K562 (cell line): ENCODE measurements at regions not wholly inside any gene's neighbourhood (a gene's known extent, or its start where the extent isn't known, plus 50 kb on each side); places are given as distances from the start of the nearest gene placed in this dataset.

Source experiments
- ATAC-seq: fragments of 200-7000 bp; cut with Tn5 transposase; 3 replicates; pipeline ENCODE4 v1.9.1; 2020; ENCODE audit warnings: moderate library complexity
- BruUV-seq: library from RNA; stranded (reverse); fragments of 400-500 nt; replicated peaks from 2 replicates; lab custom pipeline; 2021; lab: Mats Ljungman, UMichigan
- CTCF ChIA-PET: fragments of 300-600 bp; formaldehyde crosslinking; extraction: SDS; loops from one replicate; lab custom pipeline; 2021; ENCODE audit warnings: low intra/inter-chr PET ratio; lab: Yijun Ruan, JAX
- POLR2A ChIA-PET: fragments of 300-600, 350-650 bp; sonication (Branson Sonifier 250); formaldehyde crosslinking; extraction: SDS; loops from one replicate; lab custom pipeline; 2021; ENCODE audit warnings: antibody characterized with exemption, inconsistent platforms; lab: Yijun Ruan, JAX
- DNase-seq, 4 experiments: peaks; one replicate each; pipeline versions ENCODE4 v3.0.0 to v3.0.0-alpha.2; 2011 to 2018; ENCODE audit warnings: low spot score in 3 of 4, mixed read lengths in 3 of 4; ENCODE audit errors: extremely low read depth in 1 of 4
- FAIRE-seq: peaks from 2 replicates; lab custom pipeline; 2011; peaks lifted over from hg19 to GRCh38; lab: Jason Lieb, UNC
- H2AFZ ChIP-seq: 2 replicates; pipeline ENCODE4 v1.6.0; 2011; ENCODE audit warnings: low read depth, low read length, control low read depth, inconsistent platforms
- H3K27ac ChIP-seq: fragments of 200-600 bp; 3 replicates; pipeline ENCODE4 v1.8.0; 2011; ENCODE audit warnings: low read depth, mild to moderate bottlenecking, control low read depth, inconsistent platforms, low read length, moderate library complexity, mixed read lengths; ENCODE audit errors: extremely low read depth
- H3K27me3 ChIP-seq, 2 experiments: fragments of 300-600 bp in 1 of 2; 2 replicates in 1 of 2; 3 replicates in 1 of 2; pipeline versions ENCODE4 v1.6.0 to v1.8.0; 2011; ENCODE audit warnings: inconsistent platforms in 2 of 2, low read length in 2 of 2, mild to moderate bottlenecking in 1 of 2, mixed read lengths in 1 of 2, moderate library complexity in 1 of 2; ENCODE audit not compliant: control insufficient read depth in 2 of 2, insufficient read depth in 2 of 2
- H3K36me3 ChIP-seq: fragments of 300-600 bp; 3 replicates; pipeline ENCODE4 v1.8.0; 2011; ENCODE audit warnings: mild to moderate bottlenecking, low read length, inconsistent platforms; ENCODE audit not compliant: control insufficient read depth, insufficient read depth
- H3K4me1 ChIP-seq, 2 experiments: fragments of 200-600 bp in 1 of 2; replicated peaks in 1 of 2; 2 replicates in 1 of 2; 3 replicates in 1 of 2; pipeline versions ENCODE4 v1.5.1 to v1.8.0; 2011; ENCODE audit warnings: inconsistent platforms in 2 of 2, low read length in 2 of 2, mild to moderate bottlenecking in 1 of 2, mixed read lengths in 1 of 2, moderate library complexity in 1 of 2; ENCODE audit not compliant: control insufficient read depth in 2 of 2, insufficient read depth in 2 of 2
- H3K4me2 ChIP-seq: 2 replicates; pipeline ENCODE4 v1.6.1; 2011; ENCODE audit warnings: low read length, control low read depth, inconsistent platforms, mixed read lengths; ENCODE audit not compliant: insufficient read depth
- H3K4me3 ChIP-seq: fragments of 200-600 bp; sonication (generic), shearing (Covaris generic); 2 replicates; pipeline ENCODE4 v1.5.1; 2016; ENCODE audit warnings: control low read depth, inconsistent platforms
- H3K79me2 ChIP-seq: fragments of 200-600 bp; 3 replicates; pipeline ENCODE4 v1.8.0; 2011; ENCODE audit warnings: low read length, inconsistent platforms; ENCODE audit not compliant: control insufficient read depth, insufficient read depth
- H3K9ac ChIP-seq, 2 experiments: 2 replicates each; pipeline versions ENCODE4 v1.6.0 to v1.6.1; 2011; ENCODE audit warnings: low read depth in 2 of 2, low read length in 2 of 2, control low read depth in 1 of 2, inconsistent platforms in 1 of 2, mild to moderate bottlenecking in 1 of 2, mixed read lengths in 1 of 2; ENCODE audit not compliant: insufficient read depth in 1 of 2
- H3K9me1 ChIP-seq: one replicate; pipeline ENCODE4 v1.6.0; 2011; ENCODE audit warnings: inconsistent platforms, mild to moderate bottlenecking, low read length, moderate library complexity; ENCODE audit not compliant: control insufficient read depth, insufficient read depth
- H3K9me3 ChIP-seq: replicated peaks from 2 replicates; pipeline ENCODE4 v1.5.1; 2011; ENCODE audit warnings: low read depth, low read length, inconsistent platforms; ENCODE audit not compliant: control insufficient read depth, insufficient read depth
- H4K20me1 ChIP-seq: replicated peaks from 2 replicates; pipeline ENCODE4 v1.6.1; 2011; ENCODE audit warnings: low read length, inconsistent platforms, mixed read lengths; ENCODE audit not compliant: control insufficient read depth, insufficient read depth
- CBX2 ChIP-seq: fragments of 200-600 bp; sonication (generic); IDR thresholded peaks from one replicate; pipeline ENCODE4 v1.6.1; 2012; ENCODE audit warnings: mild to moderate bottlenecking, low read length, inconsistent platforms; ENCODE audit not compliant: insufficient read depth, poor library complexity, severe bottlenecking
- DPF2 ChIP-seq: fragments of 450-650 bp; IDR thresholded peaks from 2 replicates; pipeline ENCODE4 v1.6.1; 2016
- ELF4 ChIP-seq: fragments of 450-650 bp; formaldehyde crosslinking; IDR thresholded peaks from 2 replicates; pipeline ENCODE4 v1.4.0; 2022; ENCODE audit warnings: missing genetic modification characterization
- HDAC2 ChIP-seq: fragments of 450-650 bp; IDR thresholded peaks from 2 replicates; pipeline ENCODE4 v1.6.1; 2016; ENCODE audit warnings: mild to moderate bottlenecking
- LCOR ChIP-seq: sonication (generic); formaldehyde crosslinking; IDR thresholded peaks from 2 replicates; pipeline ENCODE4 v1.8.0; 2022; ENCODE audit warnings: mild to moderate bottlenecking, missing genetic modification reagents
- LEF1 ChIP-seq: fragments of 450-650 bp; IDR thresholded peaks from 2 replicates; pipeline ENCODE4 v1.6.1; 2016; ENCODE audit warnings: mild to moderate bottlenecking
- MYNN ChIP-seq, 2 experiments: sonication (generic); formaldehyde crosslinking in 1 of 2; IDR thresholded peaks; 2 replicates each; pipeline versions ENCODE4 v1.5.0 to v1.6.1; 2016 to 2020; ENCODE audit warnings: antibody characterized with exemption in 1 of 2, missing genetic modification reagents in 1 of 2
- NR3C1 ChIP-seq: sonication (generic); formaldehyde crosslinking; IDR thresholded peaks from 2 replicates; pipeline ENCODE4 v1.8.1; 2022; ENCODE audit warnings: missing genetic modification reagents
- RBBP5 ChIP-seq: fragments of 200-600 bp; sonication (generic); IDR thresholded peaks from 2 replicates; pipeline ENCODE4 v1.6.1; 2012; ENCODE audit warnings: borderline replicate concordance, mild to moderate bottlenecking, low read length, control low read depth, inconsistent platforms; ENCODE audit not compliant: insufficient read depth, poor library complexity, severe bottlenecking
- ZC3H8 ChIP-seq: fragments of 450-650 bp; IDR thresholded peaks from 2 replicates; pipeline ENCODE4 v1.6.1; 2017
- ZNF121 ChIP-seq: sonication (generic); formaldehyde crosslinking; conservative IDR thresholded peaks from 2 replicates; pipeline ENCODE4 v1.8.0; 2022; ENCODE audit warnings: missing genetic modification reagents
- ZNF436 ChIP-seq: fragments of 250-450, 450-650 bp; sonication (Bioruptor Pico); formaldehyde crosslinking; IDR thresholded peaks from 2 replicates; pipeline ENCODE4 v1.7.0; 2020; ENCODE audit warnings: mild to moderate bottlenecking
- ZNF699 ChIP-seq: fragments of 250-450 bp; sonication (Bioruptor Pico); IDR thresholded peaks from 2 replicates; pipeline ENCODE4 v1.8.0; 2021; ENCODE audit warnings: mild to moderate bottlenecking, moderate library complexity; ENCODE audit not compliant: insufficient replicate concordance
- WGBS: fragments of 100-300 bp; shearing (Covaris generic); methylation state at CpG from one replicate; pipeline ENCODE4 v1.1.6; 2016; ENCODE audit warnings: low coverage, mixed read lengths; ENCODE audit not compliant: insufficient coverage; ENCODE audit errors: missing lambda C conversion rate; 5-methylcytosine and 5-hydroxymethylcytosine counted together
- in situ Hi-C: fragments of 300-500 bp; cut with MboI; formaldehyde crosslinking; loops from 4 replicates; pipeline ENCODE4 v1.15.0; 2018; ENCODE audit warnings: inconsistent platforms, mixed read lengths
- intact Hi-C: fragments of 100-400 bp; cut with micrococcal nuclease; formaldehyde crosslinking; loops from 2 replicates; pipeline ENCODE4 v1.14.2; 2022
- TF ChIP-seq, protein P1 (sequence below): fragments of 250-450 bp; sonication (Bioruptor Pico); IDR thresholded peaks from 2 replicates; pipeline ENCODE4 v1.5.0; 2021
- TF ChIP-seq, protein P2 (sequence below): fragments of 450-650 bp; conservative IDR thresholded peaks from 2 replicates; pipeline ENCODE4 v1.6.1; 2016; ENCODE audit warnings: missing genetic modification characterization, low read depth, mild to moderate bottlenecking, control low read depth, missing compliant biosample characterization

DNA sequence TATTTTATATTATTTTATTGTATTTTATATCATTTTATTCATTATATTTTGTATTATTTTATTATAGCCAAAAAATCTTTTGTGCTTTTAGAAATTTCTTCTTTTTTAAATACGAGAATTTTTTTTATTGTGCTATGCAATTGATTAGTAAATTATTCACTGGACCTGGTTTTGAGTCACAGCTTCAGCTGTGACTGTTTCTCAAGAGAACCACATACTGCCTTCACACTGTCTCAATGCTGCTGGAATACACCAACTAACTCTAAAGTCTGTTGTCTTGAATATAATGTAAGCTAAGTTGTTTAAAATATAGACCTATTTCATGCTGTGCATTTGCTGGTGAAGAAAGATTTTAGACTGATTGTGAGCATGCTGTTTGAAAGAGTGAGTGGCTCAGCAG, 423.6 kb downstream of the NDFIP2 start (continued):
- TF ChIP-seq DPF2 (no peak), ZNF436 (no peak), ZNF699 (CRISPR knock-in tag) (no peak), ELF4 (CRISPR knock-in tag) (no peak)
- TF ChIP-seq, protein P1, sequence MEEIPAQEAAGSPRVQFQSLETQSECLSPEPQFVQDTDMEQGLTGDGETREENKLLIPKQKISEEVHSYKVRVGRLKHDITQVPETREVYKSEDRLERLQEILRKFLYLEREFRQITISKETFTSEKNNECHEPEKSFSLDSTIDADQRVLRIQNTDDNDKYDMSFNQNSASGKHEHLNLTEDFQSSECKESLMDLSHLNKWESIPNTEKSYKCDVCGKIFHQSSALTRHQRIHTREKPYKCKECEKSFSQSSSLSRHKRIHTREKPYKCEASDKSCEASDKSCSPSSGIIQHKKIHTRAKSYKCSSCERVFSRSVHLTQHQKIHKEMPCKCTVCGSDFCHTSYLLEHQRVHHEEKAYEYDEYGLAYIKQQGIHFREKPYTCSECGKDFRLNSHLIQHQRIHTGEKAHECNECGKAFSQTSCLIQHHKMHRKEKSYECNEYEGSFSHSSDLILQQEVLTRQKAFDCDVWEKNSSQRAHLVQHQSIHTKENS (CRISPR knock-in tag): no peak

DNA sequence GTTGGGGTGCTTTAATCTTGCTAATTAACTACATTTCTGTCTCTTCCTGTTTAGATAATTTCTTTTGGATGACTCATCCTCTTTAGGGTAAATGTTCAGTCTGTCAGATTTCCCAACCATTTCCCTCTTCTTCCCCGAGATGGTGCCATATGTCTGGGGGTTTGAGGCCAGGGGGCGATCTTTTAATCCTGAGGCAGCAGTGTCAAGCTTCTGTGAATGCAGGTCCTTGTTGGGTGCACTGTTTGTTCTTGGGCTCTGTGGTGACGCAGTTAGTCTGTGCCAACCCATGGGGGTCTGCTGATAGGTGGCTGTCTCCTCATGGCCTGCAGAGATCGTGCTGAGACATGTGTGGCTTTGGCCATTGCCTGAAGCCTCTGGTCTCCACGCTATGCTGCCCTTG, 420.4 kb downstream of the NDFIP2 start:
- Histone ChIP-seq H3K9me1 (no peaks in the 10 kb centered on the region), H2AFZ (no peak overlapping the region), H4K20me1 (no peaks in the 10 kb centered on the region), H3K4me2 (no peak overlapping the region), H3K27ac (no peak overlapping the region), H3K9ac (no peak overlapping the region), H3K27me3 (no peaks in the 10 kb centered on the region), H3K4me3 (no peak overlapping the region), H3K79me2 (no peaks in the 10 kb centered on the region), H3K36me3 (no peaks in the 10 kb centered on the region), H3K4me1 (no peaks in the 10 kb centered on the region)
- no TSS peak for BruUV-seq
- in situ Hi-C loops (no loop called here), intact Hi-C loops (no loop called here)
- ChIA-PET CTCF (no interaction called here), POLR2A (no interaction called here)
- no peak for ATAC-seq
- FAIRE-seq: no peak
- 0% methylated on average over 5 of the region's 5 CpGs for WGBS
- no peak for DNase-seq
- TF ChIP-seq CBX2: no peak
- no peak for TF ChIP-seq LEF1
- TF ChIP-seq MYNN (IDR thresholded peaks at IDR 0.05): no peak
- no peak for TF ChIP-seq MYNN (CRISPR knock-in tag; IDR thresholded peaks at IDR 0.05)
- no peak for TF ChIP-seq RBBP5
- no peak for TF ChIP-seq LCOR (CRISPR knock-in tag)
- TF ChIP-seq ZNF121: no peak
- TF ChIP-seq, protein P2, sequence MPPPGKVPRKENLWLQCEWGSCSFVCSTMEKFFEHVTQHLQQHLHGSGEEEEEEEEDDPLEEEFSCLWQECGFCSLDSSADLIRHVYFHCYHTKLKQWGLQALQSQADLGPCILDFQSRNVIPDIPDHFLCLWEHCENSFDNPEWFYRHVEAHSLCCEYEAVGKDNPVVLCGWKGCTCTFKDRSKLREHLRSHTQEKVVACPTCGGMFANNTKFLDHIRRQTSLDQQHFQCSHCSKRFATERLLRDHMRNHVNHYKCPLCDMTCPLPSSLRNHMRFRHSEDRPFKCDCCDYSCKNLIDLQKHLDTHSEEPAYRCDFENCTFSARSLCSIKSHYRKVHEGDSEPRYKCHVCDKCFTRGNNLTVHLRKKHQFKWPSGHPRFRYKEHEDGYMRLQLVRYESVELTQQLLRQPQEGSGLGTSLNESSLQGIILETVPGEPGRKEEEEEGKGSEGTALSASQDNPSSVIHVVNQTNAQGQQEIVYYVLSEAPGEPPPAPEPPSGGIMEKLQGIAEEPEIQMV (tag): no peak
- TF ChIP-seq ZC3H8: no peak
- no peak for TF ChIP-seq NR3C1
- no peak for TF ChIP-seq HDAC2
- TF ChIP-seq, all 486 proteins: peak for 0
- H3K9me3 ChIP-seq: no peaks in the 10 kb centered on the region
